Neural crest cell (in vitro differentiated cells): ENCODE measurements at regions not wholly inside any gene's neighbourhood (a gene's known extent, or its start where the extent isn't known, plus 50 kb on each side); places are given as distances from the start of the nearest gene placed in this dataset.

Source experiments
- DNase-seq: peaks from one replicate; pipeline ENCODE4 v3.0.0; 2021; ENCODE audit warnings: low read depth, mixed read lengths, low spot score
- H3K27ac Mint-ChIP-seq: one replicate; pipeline ENCODE4 v1.8.0; 2021; ENCODE audit warnings: mild to moderate bottlenecking, mixed read lengths; ENCODE audit not compliant: unreplicated experiment
- H3K27me3 Mint-ChIP-seq: 2 replicates; pipeline ENCODE4 v1.8.0; 2021; ENCODE audit warnings: low read depth, mild to moderate bottlenecking, mixed read lengths
- H3K36me3 Mint-ChIP-seq: 2 replicates; pipeline ENCODE4 v1.8.0; 2021; ENCODE audit warnings: low read depth, mild to moderate bottlenecking, mixed read lengths
- H3K4me1 Mint-ChIP-seq: 2 replicates; pipeline ENCODE4 v1.8.0; 2021; ENCODE audit warnings: mixed read lengths
- H3K4me3 Mint-ChIP-seq: one replicate; pipeline ENCODE4 v1.8.0; 2021; ENCODE audit warnings: mild to moderate bottlenecking, mixed read lengths
- H3K9me3 Mint-ChIP-seq: 2 replicates; pipeline ENCODE4 v1.8.0; 2021; ENCODE audit warnings: mixed read lengths
- TF ChIP-seq, protein P1 (sequence below): fragments of 200-600 bp; sonication (generic); conservative IDR thresholded peaks from 2 replicates; pipeline ENCODE4 v1.5.0; 2021; ENCODE audit warnings: antibody characterized with exemption, mild to moderate bottlenecking

DNA sequence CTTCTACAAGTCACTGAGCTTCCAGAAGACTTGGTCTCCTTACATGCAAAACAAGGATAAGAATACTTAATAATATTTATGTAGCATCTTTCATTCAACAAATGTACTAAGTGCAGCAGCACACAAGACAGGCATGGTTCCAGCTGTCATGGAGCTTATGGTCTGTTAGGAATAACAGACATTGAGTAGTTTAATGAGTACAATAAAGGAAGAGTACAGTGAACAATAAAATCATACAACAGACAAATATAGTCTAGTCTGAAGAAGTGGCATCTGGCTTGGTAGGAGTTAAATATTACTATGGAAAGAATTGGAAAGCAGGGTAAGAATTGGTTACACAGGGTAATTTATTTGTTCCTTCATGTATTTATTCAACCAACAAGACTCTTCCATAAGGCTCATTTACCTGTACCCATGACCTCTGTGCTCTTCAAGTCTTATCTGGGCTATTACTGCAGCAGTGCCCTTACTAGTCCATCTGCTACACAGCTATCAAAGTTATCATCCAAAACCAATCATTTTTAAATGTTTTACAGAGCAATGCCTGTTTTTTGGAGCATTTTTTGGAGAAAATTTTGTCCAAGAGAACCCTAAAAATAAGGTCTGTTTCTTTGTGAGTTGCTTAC is 101.1 kb upstream of the RPL34 start:
- Mint-ChIP-seq H3K4me3 (no peak overlapping the region), H3K27me3 (no peaks in the 10 kb centered on the region), H3K9me3 (no peaks in the 10 kb centered on the region), H3K27ac (no peak overlapping the region), H3K4me1 (no peaks in the 10 kb centered on the region), H3K36me3 (no peaks in the 10 kb centered on the region)
- DNase-seq, result no peak
- TF ChIP-seq, protein P1, sequence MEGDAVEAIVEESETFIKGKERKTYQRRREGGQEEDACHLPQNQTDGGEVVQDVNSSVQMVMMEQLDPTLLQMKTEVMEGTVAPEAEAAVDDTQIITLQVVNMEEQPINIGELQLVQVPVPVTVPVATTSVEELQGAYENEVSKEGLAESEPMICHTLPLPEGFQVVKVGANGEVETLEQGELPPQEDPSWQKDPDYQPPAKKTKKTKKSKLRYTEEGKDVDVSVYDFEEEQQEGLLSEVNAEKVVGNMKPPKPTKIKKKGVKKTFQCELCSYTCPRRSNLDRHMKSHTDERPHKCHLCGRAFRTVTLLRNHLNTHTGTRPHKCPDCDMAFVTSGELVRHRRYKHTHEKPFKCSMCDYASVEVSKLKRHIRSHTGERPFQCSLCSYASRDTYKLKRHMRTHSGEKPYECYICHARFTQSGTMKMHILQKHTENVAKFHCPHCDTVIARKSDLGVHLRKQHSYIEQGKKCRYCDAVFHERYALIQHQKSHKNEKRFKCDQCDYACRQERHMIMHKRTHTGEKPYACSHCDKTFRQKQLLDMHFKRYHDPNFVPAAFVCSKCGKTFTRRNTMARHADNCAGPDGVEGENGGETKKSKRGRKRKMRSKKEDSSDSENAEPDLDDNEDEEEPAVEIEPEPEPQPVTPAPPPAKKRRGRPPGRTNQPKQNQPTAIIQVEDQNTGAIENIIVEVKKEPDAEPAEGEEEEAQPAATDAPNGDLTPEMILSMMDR, result no peak

DNA sequence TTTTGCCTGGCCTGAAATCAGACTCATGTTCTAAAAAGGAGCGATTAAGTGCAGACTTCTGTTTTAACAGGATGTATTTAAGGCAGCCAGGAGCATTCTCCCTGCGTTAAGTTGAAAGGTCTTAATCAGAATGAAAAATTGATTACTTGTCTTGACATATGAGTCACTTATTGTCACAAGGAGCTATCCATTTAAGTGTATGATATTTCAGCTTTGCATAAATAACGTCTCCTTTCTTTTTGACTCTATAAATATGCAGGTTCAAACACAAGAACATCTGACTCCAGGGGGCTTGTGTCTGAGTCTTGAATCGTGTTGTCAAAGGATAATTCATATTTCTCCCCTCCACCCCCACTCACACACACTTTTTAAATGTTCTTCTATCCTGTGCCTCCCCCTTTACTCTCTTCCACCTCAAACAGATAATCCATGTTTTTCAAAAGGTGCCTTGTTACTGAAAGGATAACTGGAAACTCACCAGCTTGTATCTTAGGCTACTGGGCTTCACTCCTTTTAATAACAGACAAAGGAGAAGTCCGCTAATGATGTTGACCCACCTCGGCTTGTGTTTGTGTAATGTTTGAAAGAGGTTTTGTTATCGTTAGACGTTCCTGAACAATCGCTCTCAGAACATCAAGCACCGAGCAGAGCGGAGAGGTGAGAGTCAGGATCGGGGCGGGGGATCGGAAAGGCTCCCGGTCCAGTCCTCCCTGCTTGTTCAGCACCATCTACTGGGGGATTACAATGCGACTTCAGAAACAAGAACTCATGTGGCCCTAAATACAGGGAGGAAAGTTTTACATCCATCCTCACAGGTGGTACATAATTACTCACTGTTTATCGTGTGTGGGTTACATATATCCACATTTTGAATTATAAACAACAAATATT is 107.5 kb upstream of the RPL34 start:
- DNase-seq, result peak; percentile 37
- Mint-ChIP-seq H3K9me3 (peaks cover 2% of the 10 kb centered on the region), H3K4me1 (peaks cover 19% of the 10 kb centered on the region), H3K27ac (no peak overlapping the region), H3K4me3 (peak overlapping the region; percentile 66), H3K36me3 (no peaks in the 10 kb centered on the region), H3K27me3 (peaks cover 24% of the 10 kb centered on the region)
- TF ChIP-seq, protein P1, result peak; percentile 63

DNA sequence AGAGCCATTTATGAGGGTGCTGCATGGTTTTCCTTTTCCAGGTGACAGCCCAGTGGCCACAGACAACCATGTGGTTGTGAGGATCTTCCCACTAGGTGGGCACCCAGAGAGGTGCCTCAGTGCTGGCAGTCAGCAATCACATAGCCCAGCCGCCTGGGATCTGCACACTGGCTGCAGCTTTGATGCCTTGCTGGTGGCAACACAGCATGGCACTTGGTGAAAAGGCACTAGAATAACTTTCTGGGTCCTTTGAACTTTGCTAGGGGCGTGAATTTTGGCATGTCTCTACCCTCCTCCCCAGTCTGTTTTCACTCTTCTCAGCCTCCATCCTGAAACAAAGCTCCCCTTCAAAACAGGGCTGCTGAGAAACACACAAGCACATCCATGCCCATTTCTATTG is 108.8 kb upstream of the RPL34 start:
- H3K4me3 Mint-ChIP-seq, result no peak overlapping the region
- peaks cover 19% of the 10 kb centered on the region for H3K4me1 Mint-ChIP-seq
- peaks cover 24% of the 10 kb centered on the region for H3K27me3 Mint-ChIP-seq
- peaks cover 7% of the 10 kb centered on the region for H3K9me3 Mint-ChIP-seq
- TF ChIP-seq, protein P1, result no peak
- no peak overlapping the region for H3K27ac Mint-ChIP-seq
- DNase-seq, result no peak
- H3K36me3 Mint-ChIP-seq, result peaks cover 7% of the 10 kb centered on the region

DNA sequence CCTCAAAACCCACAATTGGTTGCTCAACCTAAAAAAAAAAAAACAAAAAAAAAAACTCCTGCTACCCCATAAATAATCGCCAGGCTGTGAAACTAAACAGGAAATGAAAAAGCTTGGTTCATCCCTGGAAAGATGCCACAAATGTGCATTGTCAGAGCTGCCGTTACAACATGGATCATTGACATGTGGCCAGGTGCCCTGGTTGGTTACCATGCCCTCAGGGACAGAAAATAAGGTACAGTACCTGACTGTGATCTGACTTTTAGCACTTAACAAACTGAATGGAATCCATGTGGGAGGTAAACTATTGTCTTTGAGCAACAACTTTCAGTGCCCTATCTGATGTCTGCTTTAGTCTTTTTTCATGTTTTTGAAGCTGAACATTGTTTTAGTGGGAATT is 118.0 kb upstream of the RPL34 start:
- Mint-ChIP-seq H3K27ac (no peak overlapping the region), H3K4me1 (no peaks in the 10 kb centered on the region), H3K4me3 (no peak overlapping the region), H3K36me3 (peaks cover 16% of the 10 kb centered on the region), H3K27me3 (no peaks in the 10 kb centered on the region), H3K9me3 (peaks cover 12% of the 10 kb centered on the region)
- TF ChIP-seq, protein P1, result no peak
- no peak for DNase-seq

DNA sequence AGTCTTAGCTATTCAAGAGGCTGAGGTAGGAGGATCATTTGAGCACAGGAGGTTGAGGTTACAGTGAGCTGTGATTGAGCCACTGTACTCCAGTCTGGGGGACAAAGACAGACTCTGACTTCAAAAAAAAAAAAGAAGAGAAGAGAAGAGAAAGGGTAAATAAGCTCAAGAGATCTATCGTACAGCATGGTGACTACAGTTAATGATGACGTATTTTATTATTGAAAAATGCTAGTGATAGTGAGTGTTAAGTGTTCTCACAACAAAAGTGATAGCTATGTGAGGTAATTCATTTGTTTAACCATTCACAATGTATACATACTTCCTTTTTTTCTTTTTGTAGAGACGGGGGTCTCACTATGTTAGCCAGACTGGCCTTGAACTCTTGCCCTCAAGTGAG is 121.5 kb upstream of the RPL34 start:
- peaks cover 9% of the 10 kb centered on the region for H3K36me3 Mint-ChIP-seq
- no peaks in the 10 kb centered on the region for H3K27me3 Mint-ChIP-seq
- TF ChIP-seq, protein P1, result no peak
- DNase-seq, result no peak
- H3K9me3 Mint-ChIP-seq, result peaks cover 12% of the 10 kb centered on the region
- H3K4me1 Mint-ChIP-seq, result no peaks in the 10 kb centered on the region
- no peak overlapping the region for H3K4me3 Mint-ChIP-seq
- H3K27ac Mint-ChIP-seq, result no peak overlapping the region
